IMR-90 (cell line): ENCODE measurements at regions not wholly inside any gene's neighbourhood (a gene's known extent, or its start where the extent isn't known, plus 50 kb on each side); places are given as distances from the start of the nearest gene placed in this dataset.

Experiments
- ATAC-seq: fragments of 200-7000 bp; cut with Tn5 transposase; 2 replicates; pipeline ENCODE4 v1.9.1; 2020; ENCODE audit warnings: low read depth, mild to moderate bottlenecking, moderate library complexity
- BruUV-seq: library from RNA; stranded (reverse); fragments of 400-500 nt; replicated peaks from 2 replicates; lab custom pipeline; 2021; lab: Mats Ljungman, UMichigan
- CTCF ChIA-PET: fragments of 300-600 bp; formaldehyde crosslinking; extraction: SDS; loops from one replicate; lab custom pipeline; 2021; ENCODE audit warnings: antibody characterized with exemption; lab: Yijun Ruan, JAX
- POLR2A ChIA-PET: fragments of 300-600 bp; sonication (Branson Sonifier 250); formaldehyde crosslinking; loops from one replicate; lab custom pipeline; 2022; ENCODE audit warnings: antibody characterized with exemption; ENCODE audit not compliant: unreplicated experiment; lab: Charles Lee
- DNase-seq: peaks from one replicate; pipeline ENCODE4 v3.0.0; 2013
- H2AFZ ChIP-seq: replicated peaks from 2 replicates; pipeline ENCODE3; 2013; ENCODE audit warnings: low read length, mild to moderate bottlenecking; ENCODE audit not compliant: poor library complexity
- H2AK5ac ChIP-seq: 2 replicates; pipeline ENCODE4 v1.6.1; 2013; ENCODE audit warnings: low read depth, low read length, inconsistent platforms
- H2AK9ac ChIP-seq: replicated peaks from 2 replicates; pipeline ENCODE3; 2013; ENCODE audit warnings: mild to moderate bottlenecking, low read depth, low read length, moderate library complexity; ENCODE audit not compliant: poor library complexity
- H2BK120ac ChIP-seq: 2 replicates; pipeline ENCODE4 v1.6.1; 2013; ENCODE audit warnings: low read depth, low read length, inconsistent platforms
- H2BK15ac ChIP-seq: 3 replicates; pipeline ENCODE4 v1.6.1; 2013; ENCODE audit warnings: low read depth, low read length, inconsistent platforms
- H2BK20ac ChIP-seq: 2 replicates; pipeline ENCODE4 v1.6.1; 2013; ENCODE audit warnings: low read depth, mild to moderate bottlenecking, inconsistent platforms, low read length, moderate library complexity
- H2BK5ac ChIP-seq: 2 replicates; pipeline ENCODE4 v1.6.1; 2013; ENCODE audit warnings: mild to moderate bottlenecking, low read depth, low read length, inconsistent platforms; ENCODE audit not compliant: poor library complexity, severe bottlenecking
- H3K14ac ChIP-seq: replicated peaks from 2 replicates; pipeline ENCODE4 v1.6.1; 2013; ENCODE audit warnings: low read depth, low read length, inconsistent platforms
- H3K18ac ChIP-seq: 2 replicates; pipeline ENCODE4 v1.6.1; 2013; ENCODE audit warnings: low read depth, low read length, control low read depth
- H3K23ac ChIP-seq: 2 replicates; pipeline ENCODE4 v1.6.1; 2013; ENCODE audit warnings: low read depth, low read length, inconsistent platforms
- H3K27ac ChIP-seq: 2 replicates; pipeline ENCODE4 v1.5.1; 2013; ENCODE audit warnings: mild to moderate bottlenecking, control low read depth, low read length; ENCODE audit not compliant: insufficient read depth
- H3K27me3 ChIP-seq: 2 replicates; pipeline ENCODE4 v1.6.1; 2013; ENCODE audit warnings: low read length; ENCODE audit not compliant: control insufficient read depth, insufficient read depth
- H3K36me3 ChIP-seq: 2 replicates; pipeline ENCODE4 v1.6.1; 2013; ENCODE audit warnings: low read length, mixed read lengths; ENCODE audit not compliant: control insufficient read depth, insufficient read depth
- H3K4ac ChIP-seq: 2 replicates; pipeline ENCODE4 v1.6.1; 2013; ENCODE audit warnings: low read depth, low read length, inconsistent platforms
- H3K4me1 ChIP-seq: 2 replicates; pipeline ENCODE4 v1.6.1; 2013; ENCODE audit warnings: low read length, mixed read lengths; ENCODE audit not compliant: control insufficient read depth, insufficient read depth
- H3K4me2 ChIP-seq: 2 replicates; pipeline ENCODE4 v1.6.1; 2013; ENCODE audit warnings: low read depth, mild to moderate bottlenecking, control low read depth, low read length, moderate library complexity
- H3K4me3 ChIP-seq: 2 replicates; pipeline ENCODE4 v1.5.1; 2013; ENCODE audit warnings: low read depth, mild to moderate bottlenecking, control low read depth, low read length, moderate library complexity; ENCODE audit not compliant: insufficient read depth
- H3K56ac ChIP-seq: 2 replicates; pipeline ENCODE4 v1.6.1; 2013; ENCODE audit warnings: low read length, inconsistent platforms; ENCODE audit not compliant: insufficient read depth; ENCODE audit errors: extremely low read depth
- H3K79me1 ChIP-seq, 2 experiments: 2 replicates each; pipeline ENCODE4 v1.6.1; 2013; ENCODE audit warnings: low read length in 2 of 2, inconsistent platforms in 1 of 2, low read depth in 1 of 2
- H3K9ac ChIP-seq: 2 replicates; pipeline ENCODE4 v1.6.1; 2013; ENCODE audit warnings: low read depth, low read length, control low read depth
- H3K9me1 ChIP-seq: 2 replicates; pipeline ENCODE4 v1.6.1; 2013; ENCODE audit warnings: low read length, inconsistent platforms; ENCODE audit not compliant: insufficient read depth
- H3K9me3 ChIP-seq: 2 replicates; pipeline ENCODE4 v1.6.1; 2013; ENCODE audit warnings: low read length; ENCODE audit not compliant: control insufficient read depth, insufficient read depth
- H4K20me1 ChIP-seq: 2 replicates; pipeline ENCODE4 v1.6.1; 2013; ENCODE audit warnings: low read length, inconsistent platforms; ENCODE audit not compliant: insufficient read depth
- H4K5ac ChIP-seq: 2 replicates; pipeline ENCODE4 v1.6.1; 2013; ENCODE audit warnings: mild to moderate bottlenecking, low read depth, low read length, control low read depth
- H4K8ac ChIP-seq, 2 experiments: 2 replicates each; pipeline ENCODE4 v1.6.1; 2013; ENCODE audit warnings: low read depth in 2 of 2, low read length in 2 of 2, control low read depth in 1 of 2, inconsistent platforms in 1 of 2
- H4K91ac ChIP-seq: 2 replicates; pipeline ENCODE4 v1.6.1; 2013; ENCODE audit warnings: low read depth, low read length, inconsistent platforms; ENCODE audit not compliant: insufficient read depth
- CHD1 ChIP-seq: IDR thresholded peaks from 2 replicates; pipeline ENCODE4 v1.6.1; 2012; ENCODE audit warnings: low read depth, low read length, improper control_type of control experiment
- CTCF ChIP-seq: conservative IDR thresholded peaks from 2 replicates; pipeline ENCODE4 v1.5.1; 2012; ENCODE audit warnings: mild to moderate bottlenecking, low read depth, low read length, improper control_type of control experiment
- FOS ChIP-seq: fragments of 150-350 bp; IDR thresholded peaks from 2 replicates; pipeline ENCODE4 v1.6.1; 2016; ENCODE audit warnings: low read depth, low read length
- MXI1 ChIP-seq: IDR thresholded peaks from 2 replicates; pipeline ENCODE4 v1.6.1; 2012; ENCODE audit warnings: low read depth, mild to moderate bottlenecking, low read length, moderate library complexity, borderline replicate concordance
- NFE2L2 ChIP-seq: fragments of 150-350 bp; IDR thresholded peaks from 2 replicates; pipeline ENCODE4 v1.6.1; 2016; ENCODE audit warnings: low read depth, mild to moderate bottlenecking, low read length
- POLR2A ChIP-seq: IDR thresholded peaks from 2 replicates; pipeline ENCODE4 v1.6.1; 2012; ENCODE audit warnings: mild to moderate bottlenecking, low read depth, low read length
- RAD21 ChIP-seq: IDR thresholded peaks from 2 replicates; pipeline ENCODE4 v1.6.1; 2012; ENCODE audit warnings: low read length, improper control_type of control experiment
- RFX5 ChIP-seq: IDR thresholded peaks from 2 replicates; pipeline ENCODE4 v1.8.0; 2012; ENCODE audit warnings: low read depth, mild to moderate bottlenecking, low read length, moderate library complexity
- WGBS, 2 experiments: methylation state at CpG; one replicate each; pipeline versions ENCODE4 v1.1.5 to v1.1.7; 2013; ENCODE audit warnings: missing lambda C conversion rate in 2 of 2; ENCODE audit not compliant: insufficient read length in 1 of 2; ENCODE audit errors: extremely low coverage in 2 of 2; 5-methylcytosine and 5-hydroxymethylcytosine counted together
- dilution Hi-C: fragments of 300-500 bp; cut with HindIII; formaldehyde crosslinking; loops from one replicate; pipeline ENCODE4 v1.14.3; 2018; ENCODE audit warnings: low sequenced_read_pairs; ENCODE audit not compliant: unreplicated experiment
- in situ Hi-C: fragments of 300-500 bp; cut with MboI; formaldehyde crosslinking; loops from 3 replicates; pipeline ENCODE4 v1.14.3; 2019; ENCODE audit warnings: low sequenced_read_pairs, inconsistent platforms, mixed read lengths
- intact Hi-C: fragments of 100-400 bp; cut with micrococcal nuclease; formaldehyde crosslinking; loops from 2 replicates; pipeline ENCODE4 v1.10.0; 2022

- ChIA-PET POLR2A (no interaction called here), CTCF (no interaction called here)
- no peak overlapping the region for H3K4ac ChIP-seq
- DNase-seq (no peak), ATAC-seq (no peak)
- H3K79me1 ChIP-seq: no peaks in the 10 kb centered on the region
- H4K8ac ChIP-seq: no peak overlapping the region
- H3K18ac ChIP-seq: no peak overlapping the region
- no peak overlapping the region for H4K91ac ChIP-seq
- no TSS peak for BruUV-seq
- no peak overlapping the region for H3K14ac ChIP-seq
- no peaks in the 10 kb centered on the region; the same call in 1 of the 2 replicates for H3K9me3 ChIP-seq
- no peak overlapping the region for H3K56ac ChIP-seq
- in situ Hi-C loops (no loop called here), dilution Hi-C loops (no loop called here), intact Hi-C loops (no loop called here)
- H2AK9ac ChIP-seq: no peak overlapping the region
- no peak overlapping the region for H3K23ac ChIP-seq
- no CpG with 5 or more reads among the region's 2 CpGs for WGBS, 2 experiments
- H3K4me3 ChIP-seq: no peak overlapping the region
- no peaks in the 10 kb centered on the region for H3K9me1 ChIP-seq
- no peak overlapping the region for H2BK120ac ChIP-seq
- no peak overlapping the region for H2BK20ac ChIP-seq
- no peaks in the 10 kb centered on the region for H3K36me3 ChIP-seq
- H4K5ac ChIP-seq: no peak overlapping the region
- no peak overlapping the region for H3K4me2 ChIP-seq
- H4K20me1 ChIP-seq: no peaks in the 10 kb centered on the region
- TF ChIP-seq POLR2A: no peak
- TF ChIP-seq RAD21: no peak
- TF ChIP-seq FOS: no peak
- no peak for TF ChIP-seq CTCF
- no peak for TF ChIP-seq CHD1
- no peak for TF ChIP-seq NFE2L2
- TF ChIP-seq MXI1: no peak
- TF ChIP-seq RFX5: no peak
- H2BK5ac ChIP-seq: no peak overlapping the region
- no peaks in the 10 kb centered on the region for H3K27me3 ChIP-seq
- H2AK5ac ChIP-seq: no peak overlapping the region
- no peak overlapping the region for H3K9ac ChIP-seq
- no peak overlapping the region for H3K27ac ChIP-seq
- no peaks in the 10 kb centered on the region for H3K4me1 ChIP-seq
- H2AFZ ChIP-seq: no peak overlapping the region
- no peak overlapping the region for H2BK15ac ChIP-seq
Observed at GRCh38 chr9:83154821-83155220, 91.9 kb upstream of the RASEF start.
